Rectal smooth muscle tissue (tissue), 1 donor: ENCODE measurements at regions not wholly inside any gene's neighbourhood (a gene's known extent, or its start where the extent isn't known, plus 50 kb on each side); places are given as distances from the start of the nearest gene placed in this dataset.

Source experiments
- H3K27ac ChIP-seq: one replicate; pipeline ENCODE4 v1.7.0; 2013; ENCODE audit warnings: low read depth, low read length, inconsistent platforms
- H3K27me3 ChIP-seq: one replicate; pipeline ENCODE4 v1.7.0; 2013; ENCODE audit warnings: low read length; ENCODE audit not compliant: control insufficient read depth, insufficient read depth
- H3K36me3 ChIP-seq: one replicate; pipeline ENCODE4 v1.7.0; 2013; ENCODE audit warnings: low read length; ENCODE audit not compliant: control insufficient read depth, insufficient read depth
- H3K4me1 ChIP-seq: one replicate; pipeline ENCODE4 v1.7.0; 2013; ENCODE audit warnings: low read length; ENCODE audit not compliant: control insufficient read depth, insufficient read depth
- H3K4me3 ChIP-seq: one replicate; pipeline ENCODE4 v1.7.0; 2013; ENCODE audit warnings: low read length
- H3K9ac ChIP-seq: one replicate; pipeline ENCODE4 v1.7.0; 2013; ENCODE audit warnings: low read length

- Histone ChIP-seq H3K27me3 (no peaks in the 10 kb centered on the region), H3K27ac (no peak overlapping the region), H3K4me3 (no peak overlapping the region)
These were observed 1435.7 kb downstream of the LRFN5 start for GRCh38 chr14:43042408-43042807.

DNA sequence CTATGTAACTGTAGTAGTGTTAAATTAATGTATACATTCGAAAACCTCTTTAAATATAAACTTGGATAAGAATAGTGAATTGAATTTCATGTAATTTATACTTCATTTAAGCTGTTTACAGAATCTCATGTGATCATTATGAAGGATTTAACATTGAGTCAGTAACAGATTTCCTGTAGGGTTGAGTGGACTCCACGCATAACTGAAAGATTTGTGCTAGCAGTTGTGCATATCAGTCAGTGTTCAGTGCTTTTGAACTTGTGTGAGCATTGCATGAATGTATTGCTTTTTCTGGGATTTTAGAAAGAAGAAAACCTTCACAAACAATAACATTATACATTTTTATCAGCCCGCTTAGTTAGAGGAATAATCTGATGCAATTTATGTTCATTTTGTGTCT is 1435.3 kb downstream of the LRFN5 start:
- Histone ChIP-seq H3K36me3 (no peaks in the 10 kb centered on the region), H3K4me3 (no peak overlapping the region), H3K27me3 (no peaks in the 10 kb centered on the region), H3K27ac (no peak overlapping the region), H3K4me1 (no peaks in the 10 kb centered on the region), H3K9ac (no peak overlapping the region)

More at GRCh38 chr14:43042408-43042807, 1435.7 kb downstream of the LRFN5 start:
- H3K4me1 ChIP-seq: no peaks in the 10 kb centered on the region
- H3K36me3 ChIP-seq: no peaks in the 10 kb centered on the region
- H3K9ac ChIP-seq: no peak overlapping the region

GRCh38 chr14:43041207-43041606 is 1434.5 kb downstream of the LRFN5 start:
- H3K9ac ChIP-seq: no peak overlapping the region
- H3K27me3 ChIP-seq: no peaks in the 10 kb centered on the region
- no peaks in the 10 kb centered on the region for H3K4me1 ChIP-seq
- H3K27ac ChIP-seq: no peak overlapping the region
- H3K4me3 ChIP-seq: no peak overlapping the region
- no peaks in the 10 kb centered on the region for H3K36me3 ChIP-seq

DNA sequence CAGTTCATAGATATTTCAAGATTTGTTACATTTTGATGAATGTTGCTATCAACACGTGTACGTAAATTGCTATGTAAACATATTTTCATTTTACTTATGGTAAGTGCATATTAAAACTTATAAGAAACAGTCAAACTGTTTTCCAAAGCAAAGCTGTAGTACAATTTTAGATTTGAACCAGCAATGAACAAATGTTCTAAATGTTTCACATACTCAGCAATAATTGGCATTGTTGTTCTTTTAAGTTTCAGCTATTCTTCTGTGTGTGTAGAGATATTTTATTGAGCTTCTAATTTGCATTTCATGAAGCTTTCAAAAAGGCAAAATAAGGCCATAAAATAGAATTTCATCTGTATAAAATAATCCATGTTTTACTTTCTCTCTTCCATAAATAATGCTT is 1433.2 kb downstream of the LRFN5 start:
- Histone ChIP-seq H3K9ac (no peak overlapping the region), H3K27me3 (no peaks in the 10 kb centered on the region), H3K4me1 (no peaks in the 10 kb centered on the region), H3K4me3 (no peak overlapping the region), H3K36me3 (no peaks in the 10 kb centered on the region), H3K27ac (no peak overlapping the region)

GRCh38 chr14:43031598-43031997 is 1424.9 kb downstream of the LRFN5 start:
- H3K4me3 ChIP-seq: no peak overlapping the region
- no peaks in the 10 kb centered on the region for H3K36me3 ChIP-seq
- no peak overlapping the region for H3K27ac ChIP-seq
- H3K9ac ChIP-seq: no peak overlapping the region
- H3K4me1 ChIP-seq: no peaks in the 10 kb centered on the region
- H3K27me3 ChIP-seq: no peaks in the 10 kb centered on the region

- Histone ChIP-seq H3K36me3 (no peaks in the 10 kb centered on the region), H3K4me3 (no peak overlapping the region), H3K27me3 (no peaks in the 10 kb centered on the region), H3K9ac (no peak overlapping the region), H3K4me1 (no peaks in the 10 kb centered on the region), H3K27ac (no peak overlapping the region)
These were observed 1415.6 kb downstream of the LRFN5 start for GRCh38 chr14:43022094-43022800.

GRCh38 chr14:43019826-43020225 is 1413.2 kb downstream of the LRFN5 start:
- Histone ChIP-seq H3K27me3 (no peaks in the 10 kb centered on the region), H3K9ac (no peak overlapping the region), H3K4me1 (no peaks in the 10 kb centered on the region), H3K27ac (no peak overlapping the region), H3K4me3 (no peak overlapping the region), H3K36me3 (no peaks in the 10 kb centered on the region)

GRCh38 chr14:43014338-43014737 is 1407.7 kb downstream of the LRFN5 start:
- no peaks in the 10 kb centered on the region for H3K27me3 ChIP-seq

DNA sequence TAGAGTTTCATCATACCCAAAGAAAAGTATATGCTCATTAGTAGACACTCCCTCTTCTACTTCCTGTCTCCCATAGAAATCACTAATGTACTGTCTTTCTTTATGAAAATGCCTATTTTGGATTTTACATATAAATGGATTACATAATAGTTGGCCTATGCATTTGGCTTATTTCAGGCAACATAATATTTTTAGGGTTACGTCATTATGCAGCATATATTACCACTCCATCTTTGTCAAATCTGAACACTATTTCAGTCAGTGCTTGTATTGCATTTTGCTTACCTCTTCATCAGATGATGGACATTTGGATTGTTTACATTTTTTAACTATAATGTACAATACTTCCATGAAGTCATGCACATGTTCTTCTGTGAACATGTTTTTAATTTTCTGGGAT is 1406.1 kb downstream of the LRFN5 start:
- no peak overlapping the region for H3K9ac ChIP-seq
- H3K4me3 ChIP-seq: no peak overlapping the region
- no peaks in the 10 kb centered on the region for H3K4me1 ChIP-seq
- no peak overlapping the region for H3K27ac ChIP-seq
- no peaks in the 10 kb centered on the region for H3K36me3 ChIP-seq
- no peaks in the 10 kb centered on the region for H3K27me3 ChIP-seq

More at GRCh38 chr14:43014338-43014737, 1407.7 kb downstream of the LRFN5 start:
- Histone ChIP-seq H3K9ac (no peak overlapping the region), H3K4me3 (no peak overlapping the region), H3K27ac (no peak overlapping the region), H3K4me1 (no peaks in the 10 kb centered on the region), H3K36me3 (no peaks in the 10 kb centered on the region)

- no peaks in the 10 kb centered on the region for H3K4me1 ChIP-seq
- no peak overlapping the region for H3K4me3 ChIP-seq
- no peak overlapping the region for H3K27ac ChIP-seq
- H3K36me3 ChIP-seq: no peaks in the 10 kb centered on the region
- H3K9ac ChIP-seq: no peak overlapping the region
- H3K27me3 ChIP-seq: no peaks in the 10 kb centered on the region
These were observed 1399.1 kb downstream of the LRFN5 start for GRCh38 chr14:43005807-43006206.

- H3K27me3 ChIP-seq: no peaks in the 10 kb centered on the region
- H3K9ac ChIP-seq: no peak overlapping the region
- no peaks in the 10 kb centered on the region for H3K4me1 ChIP-seq
- H3K27ac ChIP-seq: no peak overlapping the region
- no peak overlapping the region for H3K4me3 ChIP-seq
- no peaks in the 10 kb centered on the region for H3K36me3 ChIP-seq
These were observed 1397.2 kb downstream of the LRFN5 start for GRCh38 chr14:43003845-43004244.

GRCh38 chr14:43001731-43002130 is 1395.1 kb downstream of the LRFN5 start:
- no peaks in the 10 kb centered on the region for H3K4me1 ChIP-seq
- no peak overlapping the region for H3K27ac ChIP-seq
- no peaks in the 10 kb centered on the region for H3K36me3 ChIP-seq
- H3K27me3 ChIP-seq: no peaks in the 10 kb centered on the region
- no peak overlapping the region for H3K9ac ChIP-seq
- H3K4me3 ChIP-seq: no peak overlapping the region

DNA sequence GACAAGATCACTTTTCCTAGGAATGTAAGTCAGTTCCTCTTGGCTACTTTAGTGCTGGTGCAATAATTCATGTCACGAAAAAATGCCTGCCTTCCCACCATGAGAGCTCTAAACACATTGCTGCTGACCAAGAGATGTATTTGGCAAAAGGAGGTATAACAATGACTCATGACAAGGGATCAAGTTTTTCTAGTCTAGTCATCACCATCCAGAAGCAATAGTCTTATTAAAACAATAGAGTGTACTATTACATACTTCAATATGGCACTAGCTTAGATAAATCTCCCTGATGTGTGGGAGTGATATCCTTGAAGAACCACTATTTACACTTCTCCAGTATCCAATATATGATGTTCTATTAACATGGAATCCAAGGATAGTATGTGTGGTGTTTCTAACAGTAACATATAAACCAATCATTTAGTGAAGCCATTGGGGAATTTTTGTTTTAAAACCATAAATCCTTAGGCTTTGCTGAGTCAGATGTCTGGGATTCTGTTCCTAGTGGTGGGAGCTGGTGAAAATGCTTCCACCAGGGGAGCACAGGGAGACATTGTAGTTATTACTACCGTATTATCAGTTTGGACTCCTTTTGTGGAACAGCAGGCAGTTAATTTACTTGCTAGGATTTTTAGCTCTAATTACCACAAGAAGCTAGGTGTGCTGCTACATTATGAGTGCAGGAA is 1387.5 kb downstream of the LRFN5 start:
- Histone ChIP-seq H3K27ac (no peak overlapping the region), H3K36me3 (no peaks in the 10 kb centered on the region), H3K4me3 (no peak overlapping the region), H3K4me1 (no peaks in the 10 kb centered on the region), H3K27me3 (no peaks in the 10 kb centered on the region), H3K9ac (no peak overlapping the region)
